OCI-LY7 (cell line): ENCODE measurements at regions not wholly inside any gene's neighbourhood (a gene's known extent, or its start where the extent isn't known, plus 50 kb on each side); places are given as distances from the start of the nearest gene placed in this dataset.
"Not testable (repeated sequence)": the region's sequence is repeated elsewhere in the genome, so short reads cannot be mapped to it uniquely, and the experiment has no call there.

ENCODE experiments used
- EZH2phosphoT487 ChIP-seq: fragments of 200-600 bp; sonication (generic); IDR thresholded peaks from 2 replicates; pipeline ENCODE4 v1.6.1; 2018; ENCODE audit warnings: low read depth, borderline replicate concordance, mild to moderate bottlenecking, mixed run types, antibody characterized with exemption, low read length, moderate library complexity, mixed read lengths
- TF ChIP-seq, protein P1 (sequence below): fragments of 200-600 bp; sonication (generic); conservative IDR thresholded peaks from 2 replicates; pipeline ENCODE4 v1.5.1; 2014; ENCODE audit warnings: mild to moderate bottlenecking, antibody characterized with exemption, low read length, moderate library complexity, mixed read lengths

DNA sequence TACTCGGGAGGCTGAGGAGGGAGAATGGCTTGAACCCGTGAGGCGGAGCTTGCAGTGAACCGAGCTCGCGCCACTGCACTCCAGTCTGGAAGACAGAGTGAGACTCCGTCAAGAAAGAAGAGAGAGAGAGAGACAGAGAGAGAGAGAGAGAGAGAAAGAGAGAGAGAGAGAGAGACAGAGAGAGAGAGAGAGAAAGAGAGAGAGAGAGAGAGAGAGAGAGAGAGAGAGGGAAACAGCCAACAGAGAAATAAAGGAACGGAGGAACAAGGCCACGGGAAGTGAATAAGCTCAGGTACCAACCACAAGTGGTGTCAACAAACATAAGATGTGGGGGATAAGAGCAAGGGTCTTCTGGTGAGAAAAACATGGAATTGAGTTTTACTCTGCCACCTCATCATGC lies 71.5 kb upstream of the LSM6 start:
- TF ChIP-seq, protein P1, sequence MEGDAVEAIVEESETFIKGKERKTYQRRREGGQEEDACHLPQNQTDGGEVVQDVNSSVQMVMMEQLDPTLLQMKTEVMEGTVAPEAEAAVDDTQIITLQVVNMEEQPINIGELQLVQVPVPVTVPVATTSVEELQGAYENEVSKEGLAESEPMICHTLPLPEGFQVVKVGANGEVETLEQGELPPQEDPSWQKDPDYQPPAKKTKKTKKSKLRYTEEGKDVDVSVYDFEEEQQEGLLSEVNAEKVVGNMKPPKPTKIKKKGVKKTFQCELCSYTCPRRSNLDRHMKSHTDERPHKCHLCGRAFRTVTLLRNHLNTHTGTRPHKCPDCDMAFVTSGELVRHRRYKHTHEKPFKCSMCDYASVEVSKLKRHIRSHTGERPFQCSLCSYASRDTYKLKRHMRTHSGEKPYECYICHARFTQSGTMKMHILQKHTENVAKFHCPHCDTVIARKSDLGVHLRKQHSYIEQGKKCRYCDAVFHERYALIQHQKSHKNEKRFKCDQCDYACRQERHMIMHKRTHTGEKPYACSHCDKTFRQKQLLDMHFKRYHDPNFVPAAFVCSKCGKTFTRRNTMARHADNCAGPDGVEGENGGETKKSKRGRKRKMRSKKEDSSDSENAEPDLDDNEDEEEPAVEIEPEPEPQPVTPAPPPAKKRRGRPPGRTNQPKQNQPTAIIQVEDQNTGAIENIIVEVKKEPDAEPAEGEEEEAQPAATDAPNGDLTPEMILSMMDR, result not testable (repeated sequence)
- not testable (repeated sequence) for TF ChIP-seq EZH2phosphoT487
